Mesothelial cell of epicardium (in vitro differentiated cells): ENCODE measurements at regions not wholly inside any gene's neighbourhood (a gene's known extent, or its start where the extent isn't known, plus 50 kb on each side); places are given as distances from the start of the nearest gene placed in this dataset.

ENCODE experiments used
- DNase-seq, 2 experiments: peaks; one replicate each; pipeline ENCODE4 v3.0.0; 2021; ENCODE audit warnings: low spot score in 2 of 2; ENCODE audit not compliant: unreplicated experiment in 2 of 2
- H3K27ac Mint-ChIP-seq: 2 replicates; pipeline ENCODE4 v1.8.0; 2021; ENCODE audit warnings: mixed read lengths
- H3K27me3 Mint-ChIP-seq: 2 replicates; pipeline ENCODE4 v1.8.0; 2021; ENCODE audit warnings: low read depth, mixed read lengths
- H3K36me3 Mint-ChIP-seq: 2 replicates; pipeline ENCODE4 v1.8.0; 2021; ENCODE audit warnings: mixed read lengths
- H3K4me1 Mint-ChIP-seq: 2 replicates; pipeline ENCODE4 v1.8.0; 2021; ENCODE audit warnings: mixed read lengths
- H3K4me3 Mint-ChIP-seq: 2 replicates; pipeline ENCODE4 v1.8.0; 2021; ENCODE audit warnings: mild to moderate bottlenecking, moderate library complexity, mixed read lengths
- H3K9me3 Mint-ChIP-seq: 2 replicates; pipeline ENCODE4 v1.8.0; 2021; ENCODE audit warnings: mixed read lengths
- TF ChIP-seq, protein P1 (sequence below): fragments of 200-600 bp; sonication (generic); IDR thresholded peaks from one replicate; pipeline ENCODE4 v1.5.0; 2021; ENCODE audit warnings: antibody characterized with exemption; ENCODE audit not compliant: unreplicated experiment

DNA sequence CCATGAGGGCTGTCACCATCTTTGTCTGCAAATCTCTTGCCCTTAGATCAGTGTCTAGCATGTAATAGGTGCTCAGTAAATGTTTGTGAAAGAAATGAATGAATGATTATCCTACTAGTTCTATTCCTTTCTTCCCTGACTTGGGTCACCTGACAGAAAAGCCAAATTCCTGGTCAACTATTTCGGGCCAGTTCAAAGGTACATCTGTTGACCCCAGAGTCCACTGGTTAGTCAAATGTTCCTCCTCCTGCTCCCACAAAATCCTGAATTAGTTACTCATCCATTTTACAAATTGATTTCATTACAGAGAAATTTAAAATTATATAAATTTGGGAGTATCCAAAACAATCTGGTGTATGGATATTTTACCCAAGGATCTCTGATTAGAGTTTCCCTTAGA lies 124.7 kb upstream of the NAV2 start:
- Mint-ChIP-seq H3K36me3 (no peaks in the 10 kb centered on the region), H3K4me3 (no peak overlapping the region), H3K9me3 (peaks cover 27% of the 10 kb centered on the region), H3K27ac (no peak overlapping the region), H3K4me1 (no peaks in the 10 kb centered on the region), H3K27me3 (peaks cover 18% of the 10 kb centered on the region)
- TF ChIP-seq, protein P1, sequence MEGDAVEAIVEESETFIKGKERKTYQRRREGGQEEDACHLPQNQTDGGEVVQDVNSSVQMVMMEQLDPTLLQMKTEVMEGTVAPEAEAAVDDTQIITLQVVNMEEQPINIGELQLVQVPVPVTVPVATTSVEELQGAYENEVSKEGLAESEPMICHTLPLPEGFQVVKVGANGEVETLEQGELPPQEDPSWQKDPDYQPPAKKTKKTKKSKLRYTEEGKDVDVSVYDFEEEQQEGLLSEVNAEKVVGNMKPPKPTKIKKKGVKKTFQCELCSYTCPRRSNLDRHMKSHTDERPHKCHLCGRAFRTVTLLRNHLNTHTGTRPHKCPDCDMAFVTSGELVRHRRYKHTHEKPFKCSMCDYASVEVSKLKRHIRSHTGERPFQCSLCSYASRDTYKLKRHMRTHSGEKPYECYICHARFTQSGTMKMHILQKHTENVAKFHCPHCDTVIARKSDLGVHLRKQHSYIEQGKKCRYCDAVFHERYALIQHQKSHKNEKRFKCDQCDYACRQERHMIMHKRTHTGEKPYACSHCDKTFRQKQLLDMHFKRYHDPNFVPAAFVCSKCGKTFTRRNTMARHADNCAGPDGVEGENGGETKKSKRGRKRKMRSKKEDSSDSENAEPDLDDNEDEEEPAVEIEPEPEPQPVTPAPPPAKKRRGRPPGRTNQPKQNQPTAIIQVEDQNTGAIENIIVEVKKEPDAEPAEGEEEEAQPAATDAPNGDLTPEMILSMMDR: no peak
- DNase-seq: no peak

DNA sequence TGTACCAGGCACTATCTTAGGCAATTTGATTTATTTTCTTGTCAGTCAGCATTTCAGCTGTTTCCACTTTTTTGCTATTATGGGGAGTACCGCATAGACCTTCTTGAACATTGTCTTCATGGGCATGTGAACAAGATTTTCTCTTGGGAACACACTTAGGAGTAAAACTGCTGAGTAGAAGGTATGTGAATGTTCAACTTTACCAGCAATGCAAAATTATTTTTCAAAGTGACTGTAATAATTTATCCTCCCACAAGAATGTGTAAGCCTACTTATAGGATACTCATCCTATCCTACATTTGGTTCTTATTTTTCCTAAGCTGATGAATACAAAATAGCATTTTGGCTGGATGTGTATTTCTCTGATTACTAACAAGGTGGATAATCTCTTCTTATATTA lies 132.0 kb upstream of the NAV2 start:
- Mint-ChIP-seq H3K4me1 (peaks cover 18% of the 10 kb centered on the region), H3K27ac (no peak overlapping the region), H3K36me3 (no peaks in the 10 kb centered on the region), H3K4me3 (no peak overlapping the region), H3K27me3 (peaks cover 12% of the 10 kb centered on the region), H3K9me3 (peaks cover 18% of the 10 kb centered on the region)
- DNase-seq: no peak
- TF ChIP-seq, protein P1: no peak

DNA sequence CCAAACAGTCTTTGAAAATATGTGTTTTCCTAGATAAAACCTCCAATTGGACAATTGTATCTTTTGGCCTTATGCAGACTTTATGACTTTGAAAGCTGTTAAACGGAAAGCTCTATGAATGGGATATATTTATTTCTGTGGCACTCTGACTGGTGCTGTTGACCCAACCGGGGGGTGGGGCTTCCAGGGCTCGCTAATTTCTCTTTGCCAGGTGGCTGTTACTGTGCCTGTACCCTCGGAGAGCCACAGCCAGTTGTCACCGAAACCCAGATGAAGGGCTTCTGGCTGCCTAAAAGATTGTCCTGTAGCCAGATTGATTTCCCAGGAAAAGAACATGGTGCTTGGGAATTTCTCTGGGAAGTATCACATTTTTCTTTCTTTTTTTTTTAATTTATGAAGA lies 132.7 kb upstream of the NAV2 start:
- H3K4me1 Mint-ChIP-seq: peaks cover 18% of the 10 kb centered on the region
- peaks cover 11% of the 10 kb centered on the region for H3K9me3 Mint-ChIP-seq
- no peak overlapping the region for H3K4me3 Mint-ChIP-seq
- no peaks in the 10 kb centered on the region for H3K36me3 Mint-ChIP-seq
- peaks cover 12% of the 10 kb centered on the region for H3K27me3 Mint-ChIP-seq
- TF ChIP-seq, protein P1: no peak
- no peak for DNase-seq
- no peak overlapping the region for H3K27ac Mint-ChIP-seq

DNA sequence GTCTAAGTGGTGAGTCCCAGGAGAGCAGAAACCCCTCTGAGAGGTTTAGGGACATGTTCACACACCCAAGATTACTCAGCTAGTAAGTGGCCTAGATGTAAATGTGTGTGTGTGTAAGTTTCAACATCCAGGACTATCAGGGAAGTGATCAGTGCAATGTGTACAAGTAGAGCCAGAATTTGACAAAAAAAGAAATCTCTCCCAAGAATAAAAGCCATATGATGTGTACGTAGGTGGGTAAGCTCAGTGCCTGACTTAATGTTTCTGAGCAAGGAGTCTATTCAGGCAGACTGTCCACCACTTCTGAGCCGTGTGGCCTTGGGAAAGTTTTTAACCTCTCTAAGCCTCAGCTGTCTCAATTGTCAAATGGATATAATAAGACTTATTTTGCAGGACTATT lies 133.8 kb upstream of the NAV2 start:
- TF ChIP-seq, protein P1: no peak
- Mint-ChIP-seq H3K36me3 (no peaks in the 10 kb centered on the region), H3K27ac (no peak overlapping the region), H3K27me3 (peaks cover 5% of the 10 kb centered on the region), H3K9me3 (peaks cover 1% of the 10 kb centered on the region), H3K4me1 (peaks cover 18% of the 10 kb centered on the region), H3K4me3 (no peak overlapping the region)
- no peak for DNase-seq

DNA sequence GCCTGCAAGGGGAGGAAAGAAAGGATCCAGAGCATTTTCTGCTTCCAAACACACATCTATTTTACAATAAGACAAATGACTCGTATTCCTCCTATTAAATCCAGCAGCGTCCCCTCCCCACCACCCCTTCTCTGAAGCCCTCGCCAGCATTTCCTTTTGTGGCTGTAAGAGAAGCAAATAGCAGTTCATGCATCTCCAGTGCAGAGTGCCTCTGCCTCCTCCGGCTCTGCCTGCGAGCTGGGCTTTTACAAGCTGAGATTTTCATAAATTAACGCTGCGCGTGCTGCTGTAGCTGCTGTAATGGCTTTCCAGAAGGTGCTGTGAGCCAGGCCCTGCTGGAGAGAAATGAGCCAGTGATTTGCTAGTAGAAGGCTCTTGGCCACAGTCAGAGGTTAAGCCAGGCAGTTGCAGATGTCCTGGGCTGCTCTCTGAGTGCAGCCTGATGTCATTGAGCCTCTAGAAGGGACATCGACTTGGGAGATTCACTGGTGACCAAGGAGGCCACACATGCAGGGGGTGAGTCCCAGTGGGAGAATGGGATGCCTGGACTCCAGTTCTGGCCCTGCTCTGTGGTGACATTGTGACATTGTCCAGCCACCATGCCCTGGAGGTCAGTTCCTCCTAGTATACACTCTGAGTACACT lies 134.5 kb upstream of the NAV2 start:
- Mint-ChIP-seq H3K36me3 (no peaks in the 10 kb centered on the region), H3K9me3 (no peaks in the 10 kb centered on the region), H3K27ac (peak overlapping the region; percentile 78), H3K27me3 (peaks cover 7% of the 10 kb centered on the region), H3K4me3 (no peak overlapping the region), H3K4me1 (peaks cover 18% of the 10 kb centered on the region)
- DNase-seq: no peak
- TF ChIP-seq, protein P1: no peak

DNA sequence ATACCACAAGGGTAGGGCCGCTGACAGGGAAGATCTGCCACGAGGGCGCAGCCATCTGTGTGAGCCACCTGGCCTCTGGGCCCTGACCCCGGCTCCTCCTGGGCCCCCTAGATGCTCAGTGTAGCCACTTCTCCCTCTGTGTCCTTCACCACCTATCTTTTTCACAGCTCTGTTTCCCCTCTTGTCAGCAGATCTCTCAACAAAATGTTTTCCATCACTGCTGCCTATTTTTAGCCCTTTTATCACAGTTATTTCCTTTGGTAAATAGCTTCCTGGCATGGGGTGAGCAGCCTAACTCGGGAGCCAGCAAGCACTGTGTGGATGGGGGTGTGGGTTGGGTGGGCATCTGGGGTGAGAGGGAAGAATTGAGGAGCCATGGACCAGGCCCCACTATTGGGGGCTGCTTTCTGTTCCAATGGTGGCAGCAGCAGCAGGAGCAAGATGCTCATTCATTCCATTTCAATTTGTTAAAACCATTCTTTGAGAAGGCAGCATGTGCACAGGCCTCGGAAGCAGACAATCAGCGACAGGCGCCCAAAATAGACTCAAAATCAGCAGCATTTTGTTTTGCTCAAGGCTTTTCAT lies 135.2 kb upstream of the NAV2 start:
- H3K4me3 Mint-ChIP-seq: no peak overlapping the region
- H3K4me1 Mint-ChIP-seq: peaks cover 18% of the 10 kb centered on the region
- H3K9me3 Mint-ChIP-seq: no peaks in the 10 kb centered on the region
- TF ChIP-seq, protein P1: no peak
- H3K27me3 Mint-ChIP-seq: peaks cover 8% of the 10 kb centered on the region
- DNase-seq: no peak
- no peaks in the 10 kb centered on the region for H3K36me3 Mint-ChIP-seq
- peak overlapping the region; percentile 78 for H3K27ac Mint-ChIP-seq
